HG02885 (cell line): ENCODE measurements at regions not wholly inside any gene's neighbourhood (a gene's known extent, or its start where the extent isn't known, plus 50 kb on each side); places are given as distances from the start of the nearest gene placed in this dataset.
"Not testable (repeated sequence)": the region's sequence is repeated elsewhere in the genome, so short reads cannot be mapped to it uniquely, and the experiment has no call there.

ENCODE experiments used
- ATAC-seq: cut with Tn5 transposase; IDR thresholded peaks from one replicate; pipeline ENCODE4 v1.9.1; 2021; ENCODE audit warnings: mild to moderate bottlenecking; ENCODE audit not compliant: unreplicated experiment, poor library complexity

DNA sequence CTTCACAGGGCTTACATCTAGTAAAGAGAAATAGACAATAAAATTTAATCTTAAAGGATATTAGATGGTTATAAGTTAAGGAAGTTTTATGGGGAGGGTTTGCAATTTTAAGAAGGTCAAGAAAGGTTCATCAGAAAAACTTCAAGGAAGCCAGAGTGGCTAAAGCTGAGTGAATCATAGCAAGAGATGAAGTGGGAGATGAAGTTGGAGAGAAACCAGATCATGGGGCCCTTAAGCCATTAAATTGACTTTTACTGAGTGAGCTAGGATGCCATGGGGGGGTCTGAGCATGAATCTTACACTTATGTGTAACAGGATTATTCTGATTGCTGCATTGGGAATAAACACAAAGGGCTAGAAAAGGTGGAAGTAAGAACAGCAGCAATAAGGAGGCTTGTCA, 189.2 kb downstream of the LRIG3 start:
- no peak for ATAC-seq

DNA sequence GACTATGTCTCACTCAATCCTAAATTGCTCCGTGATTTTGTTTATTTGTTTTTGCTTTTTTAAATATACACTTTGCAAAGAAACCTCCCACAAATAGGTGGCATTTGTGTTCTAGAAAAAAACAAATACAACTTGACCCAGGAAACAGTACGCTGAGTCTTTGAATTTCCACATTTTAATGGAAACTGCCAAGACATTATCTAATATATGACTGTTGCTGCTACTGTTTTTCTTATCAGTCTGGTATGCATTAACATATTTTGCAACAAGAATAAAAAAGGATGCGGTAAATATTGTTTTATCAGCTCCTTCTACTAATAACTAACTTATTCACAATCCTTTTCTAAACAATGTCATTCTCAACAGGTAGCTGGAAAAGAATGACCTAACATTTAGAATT, 187.4 kb downstream of the LRIG3 start:
- ATAC-seq: no peak

DNA sequence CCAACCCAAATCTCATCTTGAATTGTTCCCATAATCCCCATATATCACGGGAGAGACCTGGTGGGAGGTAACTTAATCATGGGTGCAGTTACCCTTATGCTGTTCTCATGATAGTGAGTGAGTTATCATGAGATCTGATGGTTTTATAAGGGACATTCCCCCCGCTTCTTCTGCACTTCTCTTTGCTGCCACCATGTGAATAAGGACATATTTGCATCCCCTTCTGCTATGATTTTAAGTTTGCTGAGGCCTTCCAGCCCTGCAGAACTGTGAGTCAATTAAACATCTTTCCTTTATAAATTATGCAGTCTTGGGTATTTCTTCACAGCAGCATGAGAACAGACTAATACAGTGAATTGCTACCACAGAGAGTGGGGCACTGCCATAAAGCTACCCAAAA, 179.1 kb downstream of the LRIG3 start:
- ATAC-seq: no peak

DNA sequence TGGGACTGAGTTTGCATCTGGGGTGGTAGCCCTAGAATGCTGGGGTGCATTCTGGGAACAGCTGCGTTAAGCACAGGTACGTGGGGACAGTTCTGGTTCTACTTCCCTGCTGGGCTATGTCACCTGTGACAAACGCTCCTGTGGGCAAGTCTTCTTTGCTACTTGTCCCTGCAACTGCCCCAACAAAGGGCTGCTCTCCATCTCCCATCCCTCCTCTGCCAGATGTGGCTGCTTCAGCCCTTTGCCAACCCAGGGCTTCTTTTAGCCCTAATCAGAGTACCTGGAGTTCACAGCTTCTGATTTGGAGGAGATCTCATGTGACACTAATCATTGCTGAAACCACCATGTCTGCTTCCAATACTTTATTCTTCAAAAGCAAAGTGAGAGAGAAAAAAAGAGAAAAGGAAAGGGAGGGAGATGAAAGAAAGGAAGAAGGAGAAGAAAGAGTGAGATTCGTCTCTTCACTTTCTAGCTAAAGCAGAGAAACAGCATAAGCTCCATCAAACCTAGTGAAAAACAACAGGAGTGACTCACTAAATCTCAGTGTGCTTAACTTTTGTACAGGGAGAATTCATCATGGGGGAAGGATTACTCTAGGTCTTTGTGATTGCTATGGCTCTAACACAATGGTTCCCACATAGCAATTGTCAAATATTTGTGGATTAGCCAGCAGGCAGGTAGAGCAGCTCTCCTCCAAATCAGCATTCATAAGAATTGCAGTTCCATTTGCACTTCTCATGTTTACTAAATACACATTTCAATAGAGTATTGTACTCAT, 174.8 kb downstream of the LRIG3 start:
- ATAC-seq: no peak

DNA sequence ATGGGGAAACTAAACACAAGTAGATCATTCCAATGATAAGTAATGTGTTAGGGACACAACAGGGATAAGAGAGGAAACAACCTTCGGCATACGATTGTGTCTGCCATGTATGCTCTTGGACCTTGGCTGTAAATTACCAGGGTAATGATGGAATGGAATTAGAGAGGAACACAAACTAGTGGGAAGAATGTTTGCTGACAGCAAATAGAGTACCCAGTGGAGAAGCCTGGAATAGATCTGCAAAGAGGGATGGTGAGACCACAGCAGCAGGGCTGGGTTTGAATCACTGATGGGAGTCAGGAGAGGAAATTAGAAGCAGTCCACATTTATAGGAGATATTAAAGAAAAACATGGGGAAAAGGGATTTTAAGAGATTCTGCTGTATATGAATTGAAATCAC, 172.8 kb downstream of the LRIG3 start:
- no peak for ATAC-seq

DNA sequence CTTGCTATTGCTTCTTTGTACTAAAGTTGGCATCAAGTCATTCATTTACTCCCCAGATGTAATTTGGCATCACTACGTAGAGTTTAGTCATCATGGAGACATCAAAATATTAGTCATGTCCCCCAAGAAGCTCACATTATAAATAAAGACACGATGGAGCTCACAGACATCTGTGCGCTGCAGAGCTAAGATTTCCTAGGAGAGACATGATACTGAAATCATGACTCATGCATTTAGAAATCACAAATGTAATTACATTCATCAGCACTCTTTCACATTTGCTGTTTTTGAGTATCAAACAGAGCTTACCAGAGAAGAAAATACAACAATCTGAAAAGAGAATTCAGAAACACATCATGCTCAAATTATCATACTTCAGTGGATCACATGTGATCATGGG, 169.8 kb downstream of the LRIG3 start:
- no peak for ATAC-seq

DNA sequence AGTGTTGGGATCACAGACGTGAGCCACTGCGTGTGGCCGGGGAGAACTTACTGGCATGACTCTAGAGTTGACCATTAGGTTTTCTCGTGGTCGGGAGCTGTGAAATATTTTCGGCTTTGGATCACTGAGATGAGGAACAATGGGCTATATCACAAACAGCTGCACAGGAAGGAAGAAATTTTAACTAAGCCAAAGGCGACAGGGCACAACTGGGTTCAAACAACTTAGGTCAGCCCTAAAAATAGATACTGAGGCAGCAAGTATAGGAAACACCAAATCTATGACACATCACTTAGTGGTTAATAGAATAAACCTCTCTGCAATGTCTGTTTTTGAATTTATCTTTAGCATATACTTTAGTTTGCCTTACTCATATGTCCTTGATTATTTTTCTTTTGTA, 162.9 kb downstream of the LRIG3 start:
- ATAC-seq: no peak

DNA sequence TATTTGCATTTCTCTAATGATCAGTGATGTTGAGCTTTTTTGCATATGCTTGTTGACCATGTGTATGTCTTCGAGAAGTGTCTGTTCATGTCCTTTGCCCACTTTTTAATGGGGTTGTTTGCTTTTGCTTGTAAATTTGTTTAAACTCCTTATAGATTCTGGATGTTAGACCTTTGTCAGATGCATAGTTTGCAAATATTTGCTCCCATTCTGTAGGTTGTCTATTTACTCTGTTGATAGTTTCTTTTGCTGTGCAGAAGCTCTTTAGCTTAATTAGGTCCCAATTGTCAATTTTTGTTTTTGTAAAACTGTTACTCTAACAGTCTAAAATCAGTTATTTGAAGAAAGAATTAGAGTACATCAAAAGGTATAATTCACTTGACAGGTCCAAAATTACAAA, 160.6 kb downstream of the LRIG3 start:
- not testable (repeated sequence) for ATAC-seq

DNA sequence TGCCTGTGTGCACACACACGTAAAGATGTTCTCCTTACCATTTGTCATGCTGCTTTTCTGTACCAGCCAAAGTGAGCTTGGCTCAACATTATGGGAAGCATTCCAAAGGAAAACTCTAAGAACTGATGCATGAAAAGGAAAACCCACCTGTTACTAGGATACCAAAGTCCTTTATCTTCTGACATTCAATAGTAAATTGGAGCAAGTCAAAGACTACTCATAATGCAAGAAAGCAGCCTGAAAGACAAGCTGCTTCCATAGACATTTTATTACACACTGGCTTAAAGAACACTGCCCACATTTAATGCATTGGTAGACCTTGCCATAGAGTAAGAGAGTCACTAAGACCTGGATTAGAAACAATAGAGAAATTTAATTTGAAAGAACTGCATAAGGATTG, 159.0 kb downstream of the LRIG3 start:
- no peak for ATAC-seq

DNA sequence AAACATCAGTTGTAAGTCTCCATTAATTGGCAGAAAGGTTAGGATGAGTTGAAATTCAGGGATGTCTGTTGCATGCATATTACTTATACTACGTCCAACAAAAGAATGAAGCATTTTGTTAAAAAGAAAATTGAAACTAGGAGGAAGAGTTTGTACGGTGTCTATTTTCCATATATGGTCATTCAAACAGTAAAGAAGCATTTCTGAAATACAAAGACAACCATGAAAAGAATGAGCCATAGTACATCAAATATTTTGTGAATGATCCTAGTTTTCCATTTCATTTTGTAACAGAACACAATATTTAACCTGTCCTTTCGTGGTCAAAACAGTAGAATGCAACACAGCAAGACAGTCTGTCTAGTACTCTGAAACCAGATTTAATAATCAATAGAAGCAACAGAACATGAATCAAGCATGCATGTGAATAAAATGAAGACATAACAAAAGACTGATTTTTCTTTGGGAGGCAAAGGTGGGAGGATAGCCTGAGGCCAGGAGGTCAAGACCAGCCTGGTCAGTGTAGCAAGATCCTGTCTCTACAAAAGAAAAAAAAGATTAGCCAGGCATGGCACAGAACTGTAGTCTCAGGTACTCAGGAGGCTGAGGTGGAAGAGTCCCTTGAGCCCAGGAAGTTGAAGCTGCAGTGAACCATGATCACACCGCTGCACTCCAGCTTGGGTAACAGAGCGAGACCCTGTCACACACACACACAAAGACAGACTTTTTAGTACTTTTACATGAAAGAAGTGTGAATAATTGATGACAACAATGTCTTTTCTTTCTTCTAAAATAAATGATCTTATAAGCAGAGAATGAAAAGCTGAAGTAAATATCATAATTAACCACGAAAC, 156.0 kb downstream of the LRIG3 start:
- no peak for ATAC-seq

DNA sequence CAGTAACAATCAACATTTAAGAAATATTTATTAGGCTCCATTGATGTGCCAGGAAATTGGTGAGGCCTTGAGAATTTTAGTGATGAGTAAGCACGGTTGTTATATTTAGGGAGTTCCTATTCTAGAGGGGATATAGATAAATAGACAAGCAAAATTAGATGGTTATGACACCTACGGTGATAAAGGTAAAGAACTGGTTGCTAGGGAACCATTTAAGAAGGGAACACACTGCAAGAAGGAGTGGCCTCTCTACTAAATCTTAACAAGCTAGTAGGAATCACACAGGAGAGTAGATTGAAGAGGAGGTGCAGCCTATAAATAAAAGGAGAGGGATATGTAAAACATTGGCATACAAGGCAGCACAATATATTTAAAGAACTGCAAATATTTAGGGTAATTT, 155.2 kb downstream of the LRIG3 start:
- ATAC-seq: no peak

DNA sequence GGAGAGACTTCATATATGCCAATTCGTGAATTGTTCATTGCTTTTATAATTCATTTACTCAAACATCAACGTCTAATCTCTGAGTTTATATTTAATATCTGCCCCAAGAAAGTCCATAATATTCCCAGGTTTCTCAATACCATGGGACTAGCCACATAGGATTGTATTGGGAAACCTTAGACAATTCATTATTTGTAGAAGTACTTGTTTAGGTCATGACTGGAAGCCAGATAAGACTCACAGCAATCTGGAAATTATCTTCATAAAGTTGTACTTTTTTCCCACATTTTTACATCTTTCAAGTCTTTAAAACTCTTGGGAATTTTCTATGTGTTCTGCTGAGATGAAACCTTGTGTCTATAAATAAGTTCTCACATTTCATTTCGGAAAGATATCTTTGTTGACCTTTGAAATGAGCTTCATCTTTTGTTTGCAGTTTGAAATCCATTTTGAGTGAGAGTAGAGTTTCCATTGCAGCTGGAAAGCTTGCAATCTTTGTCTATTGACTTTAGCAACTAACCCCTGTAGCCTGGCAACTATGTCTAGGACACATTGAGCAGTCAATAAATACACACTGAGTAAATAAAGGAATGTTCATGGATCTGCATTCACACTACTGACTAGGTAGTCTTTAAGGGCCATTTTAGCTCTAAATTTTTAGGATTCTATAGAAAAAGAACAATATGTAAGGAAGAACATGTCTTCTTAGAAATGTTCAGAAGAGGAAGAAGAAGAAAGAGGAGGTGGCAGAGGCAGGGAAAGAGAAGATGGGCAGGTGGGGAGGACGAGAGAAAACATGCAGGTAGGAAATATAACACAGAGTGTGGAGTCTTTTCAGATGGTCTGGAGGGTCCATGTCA, 154.4 kb downstream of the LRIG3 start:
- no peak for ATAC-seq

DNA sequence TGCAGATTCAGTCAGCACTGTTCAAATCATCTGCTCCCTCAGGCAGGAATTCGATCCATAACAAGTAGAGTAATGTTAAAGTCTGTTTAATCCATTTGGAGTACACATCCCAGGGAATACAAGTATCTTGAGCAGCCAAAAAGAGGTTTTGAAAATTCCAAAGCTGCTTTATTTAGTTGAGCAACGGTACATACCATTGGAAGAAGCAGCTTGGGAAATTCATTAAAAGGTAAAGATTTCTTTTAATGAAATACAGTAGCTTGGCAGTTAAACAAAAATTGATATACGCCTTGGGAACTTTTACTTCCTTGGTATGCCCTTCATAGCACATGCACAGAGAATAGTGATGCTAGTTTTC, 153.8 kb downstream of the LRIG3 start:
- ATAC-seq: no peak

DNA sequence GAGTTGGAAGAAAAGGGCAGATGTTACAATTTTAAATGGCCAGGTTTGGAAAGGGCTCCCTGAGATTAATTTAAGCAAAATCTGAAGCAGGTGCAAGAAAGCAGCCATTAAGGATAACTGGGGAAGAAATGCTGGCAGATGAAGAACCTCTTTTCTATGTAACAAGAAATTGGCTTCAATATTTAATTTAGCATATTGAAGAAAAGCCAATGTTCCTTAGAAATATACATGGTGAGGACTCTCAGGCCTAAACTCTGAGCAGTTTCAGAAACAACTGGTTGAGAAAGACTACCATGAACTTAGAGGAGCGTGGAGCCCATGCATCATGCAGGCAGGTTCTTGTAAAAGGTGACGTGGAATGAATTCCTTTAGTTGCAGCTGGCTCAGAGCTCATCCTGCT, 152.8 kb downstream of the LRIG3 start:
- no peak for ATAC-seq

DNA sequence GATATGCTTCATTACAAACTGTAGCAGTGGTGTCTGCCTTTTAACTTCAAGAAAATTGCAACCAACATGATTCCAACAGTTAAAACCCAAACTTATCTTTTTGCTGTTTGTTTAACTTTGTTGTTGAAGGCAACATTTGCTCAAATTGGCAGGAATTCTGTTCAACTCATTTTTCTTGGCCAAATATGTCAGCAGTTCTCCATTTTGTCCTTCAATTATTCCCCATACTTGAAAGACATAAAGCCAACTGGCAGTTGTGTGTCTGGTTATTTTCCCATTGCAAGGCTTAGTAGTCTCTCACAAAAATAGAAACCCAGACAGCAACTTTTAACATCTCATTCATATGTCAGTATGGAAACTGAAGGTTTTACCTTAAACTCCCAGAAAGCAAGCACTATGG, 146.3 kb downstream of the LRIG3 start:
- ATAC-seq: no peak

DNA sequence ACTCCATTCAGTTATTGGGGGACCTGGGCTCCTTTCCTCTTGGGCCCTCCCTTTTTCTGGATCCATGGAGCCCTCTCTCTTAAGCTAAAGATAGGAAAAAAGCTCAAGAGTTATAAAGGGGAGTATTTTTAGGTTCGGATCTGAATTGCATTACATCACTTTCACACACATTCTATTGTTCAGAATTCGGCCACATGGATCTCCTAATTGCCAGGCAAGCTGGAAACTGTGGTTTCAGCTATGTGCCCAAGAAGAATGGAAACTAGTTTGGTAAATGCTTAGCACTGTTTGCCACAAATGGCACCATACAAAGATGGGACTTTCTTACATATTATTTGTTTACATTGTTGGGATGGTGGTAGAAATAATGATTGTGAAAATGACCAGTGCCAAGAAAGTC, 145.6 kb downstream of the LRIG3 start:
- ATAC-seq: no peak

DNA sequence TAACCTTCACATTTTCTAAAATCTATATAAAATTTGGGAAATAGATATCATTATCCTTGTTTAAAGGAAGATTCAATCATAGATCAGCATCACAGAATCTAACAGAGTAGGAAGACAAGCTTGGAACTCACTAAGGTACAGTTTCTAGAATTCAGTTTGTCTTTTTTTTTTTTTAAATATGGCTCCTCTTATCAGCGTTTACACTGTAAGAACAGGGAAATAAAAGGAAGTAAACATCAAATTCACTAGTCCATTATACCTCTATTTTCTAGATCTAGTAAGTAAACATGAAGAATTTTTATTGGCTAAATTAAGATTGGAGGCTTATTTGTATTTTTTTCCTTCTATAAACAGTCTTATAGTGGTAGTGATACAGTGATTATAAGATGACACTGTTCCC, 144.9 kb downstream of the LRIG3 start:
- no peak for ATAC-seq

DNA sequence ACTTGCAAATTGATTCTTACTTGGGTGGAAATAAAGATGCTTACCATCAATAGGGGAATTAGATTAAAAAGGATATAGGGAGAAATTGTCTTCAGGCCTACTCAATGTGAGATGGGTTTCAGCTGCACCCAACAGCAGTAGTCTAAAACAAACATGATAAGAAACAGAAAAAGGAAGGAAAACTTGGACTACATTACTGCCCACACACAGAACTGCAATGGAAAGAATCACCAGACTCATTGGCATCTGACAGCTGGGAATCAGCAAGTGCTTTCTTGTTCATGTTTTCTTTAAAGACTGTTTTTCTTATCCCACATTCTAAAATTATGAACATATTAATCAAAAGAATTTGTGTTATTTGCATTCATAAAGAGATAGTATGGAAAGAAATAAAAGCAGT, 144.2 kb downstream of the LRIG3 start:
- ATAC-seq: no peak

DNA sequence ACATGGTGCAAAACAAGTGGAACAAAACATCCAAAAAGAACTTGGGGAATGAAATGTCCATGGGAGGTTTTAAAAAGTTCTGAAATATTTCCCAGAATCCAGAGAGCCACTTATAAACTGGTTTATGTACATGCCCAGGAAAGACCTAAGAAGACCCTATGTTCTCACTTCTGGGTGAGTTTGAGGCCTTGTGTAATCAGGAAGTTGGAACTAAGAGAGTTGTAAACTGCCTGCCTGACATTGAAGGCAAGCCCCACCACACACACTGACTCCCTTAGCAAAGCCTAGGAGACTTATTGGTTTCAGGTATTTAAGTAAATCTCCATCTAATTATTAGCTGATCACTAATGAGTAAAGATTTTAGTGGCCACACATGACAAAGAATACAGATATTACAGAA, 142.5 kb downstream of the LRIG3 start:
- ATAC-seq: no peak

DNA sequence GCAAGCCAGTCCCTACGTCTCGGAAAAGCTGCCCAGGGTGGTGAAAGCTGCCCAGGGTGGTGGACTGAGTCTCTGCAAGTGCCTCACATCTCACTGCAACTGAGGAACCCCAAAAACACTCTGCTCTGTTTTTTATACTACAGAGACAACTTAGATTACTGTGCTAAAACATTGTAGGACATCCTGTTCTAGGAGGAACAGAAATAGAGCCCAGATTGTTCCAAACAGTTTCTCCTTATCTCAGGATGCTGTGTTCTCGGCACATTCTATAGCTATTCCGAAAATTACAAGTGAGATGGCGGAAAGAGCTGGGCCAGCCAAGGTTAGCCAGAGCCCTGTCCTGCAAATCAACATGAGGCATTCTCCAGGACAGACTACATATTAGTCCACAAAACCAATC, 138.7 kb downstream of the LRIG3 start:
- no peak for ATAC-seq
